ENCODE measurements at regions not wholly inside any gene's neighbourhood (a gene's known extent, or its start where the extent isn't known, plus 50 kb on each side); places are given as distances from the start of the nearest gene placed in this dataset.

DNA sequence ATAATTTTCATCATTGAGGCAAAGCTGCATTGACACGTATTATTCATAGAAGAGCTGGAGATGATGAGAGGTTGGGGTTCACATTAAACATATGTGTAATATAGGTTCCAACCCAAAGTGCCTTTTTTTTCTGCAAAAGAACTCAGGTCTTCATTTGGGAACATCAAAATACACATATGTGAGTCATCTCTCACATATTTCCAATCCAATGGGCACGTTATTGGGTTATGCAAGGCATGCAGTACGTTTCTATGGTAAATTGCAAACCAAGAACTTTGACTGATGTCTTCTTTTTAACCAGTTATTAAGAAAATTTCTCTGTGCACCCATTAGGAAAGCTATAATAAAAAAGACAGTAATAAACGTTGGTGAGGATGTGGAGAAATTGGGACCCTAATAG lies 150.3 kb upstream of the FAM9B start:
- whole genome bisulfite sequencing, 2 donors, result 46 to 58% methylated on average over 4 of the region's 4 CpGs
- intact Hi-C loops (cut with DNase I), result no loop called here

DNA sequence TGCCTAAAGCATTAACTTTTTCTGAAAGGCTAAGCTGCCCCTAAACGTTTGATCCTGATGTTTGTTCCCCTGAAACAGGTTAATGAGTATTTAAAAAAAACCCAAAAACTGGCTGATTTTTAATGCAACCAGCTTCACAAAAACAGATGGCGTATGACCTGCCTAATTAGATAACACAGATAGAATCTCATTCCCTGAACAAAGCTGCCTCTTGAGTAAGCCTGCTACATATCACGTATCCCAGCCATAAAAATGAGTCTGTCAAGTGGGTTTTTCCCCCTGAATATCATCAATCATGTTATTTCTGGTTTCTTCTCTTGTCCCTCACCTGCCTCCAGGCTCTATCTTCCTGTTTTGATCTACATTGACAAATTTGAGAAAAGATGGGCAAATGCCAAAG lies 154.2 kb upstream of the FAM9B start:
- H3K9me3 ChIP-seq, result no peaks in the 10 kb centered on the region
- no peaks in the 10 kb centered on the region for H3K27me3 ChIP-seq
- ATAC-seq (no peak), DNase-seq (no peak)
- no peaks in the 10 kb centered on the region for H3K36me3 ChIP-seq (replicated peaks in 1 of 2; ENCODE audit: insufficient read depth in 1 of 2, low read depth in 2 of 2)
- H3K4me1 ChIP-seq, result no peaks in the 10 kb centered on the region
- no peak overlapping the region for H3K27ac ChIP-seq
- H3K4me3 ChIP-seq, result no peak overlapping the region
- intact Hi-C loops (cut with DNase I), result no loop called here
- 62 to 69% methylated on average over 3 of the region's 3 CpGs for WGBS, 2 donors
- no peak for TF ChIP-seq POLR2A (IDR thresholded peaks at IDR 0.05)
- TF ChIP-seq, protein P1, sequence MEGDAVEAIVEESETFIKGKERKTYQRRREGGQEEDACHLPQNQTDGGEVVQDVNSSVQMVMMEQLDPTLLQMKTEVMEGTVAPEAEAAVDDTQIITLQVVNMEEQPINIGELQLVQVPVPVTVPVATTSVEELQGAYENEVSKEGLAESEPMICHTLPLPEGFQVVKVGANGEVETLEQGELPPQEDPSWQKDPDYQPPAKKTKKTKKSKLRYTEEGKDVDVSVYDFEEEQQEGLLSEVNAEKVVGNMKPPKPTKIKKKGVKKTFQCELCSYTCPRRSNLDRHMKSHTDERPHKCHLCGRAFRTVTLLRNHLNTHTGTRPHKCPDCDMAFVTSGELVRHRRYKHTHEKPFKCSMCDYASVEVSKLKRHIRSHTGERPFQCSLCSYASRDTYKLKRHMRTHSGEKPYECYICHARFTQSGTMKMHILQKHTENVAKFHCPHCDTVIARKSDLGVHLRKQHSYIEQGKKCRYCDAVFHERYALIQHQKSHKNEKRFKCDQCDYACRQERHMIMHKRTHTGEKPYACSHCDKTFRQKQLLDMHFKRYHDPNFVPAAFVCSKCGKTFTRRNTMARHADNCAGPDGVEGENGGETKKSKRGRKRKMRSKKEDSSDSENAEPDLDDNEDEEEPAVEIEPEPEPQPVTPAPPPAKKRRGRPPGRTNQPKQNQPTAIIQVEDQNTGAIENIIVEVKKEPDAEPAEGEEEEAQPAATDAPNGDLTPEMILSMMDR (IDR thresholded peaks at IDR 0.05), result no peak

More for the DNA sequence above, 150.3 kb upstream of the FAM9B start:
- Histone ChIP-seq H3K27ac (no peak overlapping the region), H3K4me1 (no peaks in the 10 kb centered on the region), H3K36me3 (replicated peaks in 1 of 2; ENCODE audit: insufficient read depth in 1 of 2, low read depth in 2 of 2) (no peaks in the 10 kb centered on the region), H3K4me3 (no peak overlapping the region), H3K9me3 (no peaks in the 10 kb centered on the region), H3K27me3 (no peaks in the 10 kb centered on the region)
- no peak for TF ChIP-seq POLR2A (IDR thresholded peaks at IDR 0.05)
- TF ChIP-seq, protein P1 (IDR thresholded peaks at IDR 0.05), result no peak
- ATAC-seq (no peak), DNase-seq (no peak)

DNA sequence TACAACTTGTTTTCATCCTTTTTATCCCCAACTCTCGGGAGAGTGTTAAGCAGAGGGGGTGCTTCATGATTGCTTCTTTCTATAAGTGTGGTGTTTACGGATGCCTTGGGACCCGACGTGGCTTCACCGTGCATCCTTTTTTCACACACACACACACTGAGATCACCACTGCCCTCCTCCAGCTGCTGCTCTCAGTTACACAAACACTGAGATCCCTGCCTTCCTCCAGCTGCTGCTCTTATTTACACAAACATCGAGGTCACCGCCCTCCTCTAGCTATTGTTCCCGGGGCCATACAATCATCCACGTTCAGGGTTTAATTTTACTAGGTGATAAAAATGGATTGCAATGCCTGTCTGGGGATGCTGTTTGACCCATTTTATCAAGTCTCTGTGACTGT lies 155.4 kb upstream of the FAM9B start:
- WGBS, 2 donors, result 47 to 50% methylated on average over 8 to 9 of the region's 9 CpGs
- intact Hi-C loops (cut with DNase I), result no loop called here

DNA sequence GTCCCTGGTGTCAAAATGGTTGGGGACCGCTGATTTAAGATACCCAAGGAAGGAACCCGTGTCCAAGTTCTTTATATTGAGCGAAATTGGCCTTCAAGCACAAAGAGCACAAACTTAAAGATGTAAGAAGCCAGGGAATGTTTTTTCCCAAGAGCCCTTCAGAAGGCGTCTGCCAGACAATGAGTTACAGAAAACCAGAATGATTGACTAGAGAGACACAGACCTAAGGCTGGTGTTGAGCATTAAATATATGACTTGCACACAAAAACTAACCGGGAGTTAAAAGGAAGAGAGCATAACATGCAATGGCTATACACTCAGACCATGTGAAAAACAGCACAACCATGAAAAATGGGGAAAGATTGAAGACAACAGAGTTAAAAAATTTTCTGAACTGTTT lies 157.5 kb upstream of the FAM9B start:
- Histone ChIP-seq H3K27ac (no peak overlapping the region), H3K9me3 (no peaks in the 10 kb centered on the region), H3K4me3 (no peak overlapping the region), H3K36me3 (replicated peaks in 1 of 2; ENCODE audit: insufficient read depth in 1 of 2, low read depth in 2 of 2) (no peaks in the 10 kb centered on the region), H3K4me1 (no peaks in the 10 kb centered on the region), H3K27me3 (no peaks in the 10 kb centered on the region)
- TF ChIP-seq, protein P1 (IDR thresholded peaks at IDR 0.05), result no peak
- no peak for TF ChIP-seq POLR2A (IDR thresholded peaks at IDR 0.05)
- ATAC-seq, result no peak
- no peak for DNase-seq
- intact Hi-C loops (cut with DNase I), result no loop called here
- WGBS, 2 donors, result 84% methylated on average over 5 of the region's 5 CpGs

More for the DNA sequence above, 155.4 kb upstream of the FAM9B start:
- no peaks in the 10 kb centered on the region for H3K9me3 ChIP-seq
- H3K36me3 ChIP-seq (replicated peaks in 1 of 2; ENCODE audit: insufficient read depth in 1 of 2, low read depth in 2 of 2), result no peaks in the 10 kb centered on the region
- H3K27me3 ChIP-seq, result no peaks in the 10 kb centered on the region
- ATAC-seq (no peak), DNase-seq (no peak)
- H3K4me3 ChIP-seq, result no peak overlapping the region
- no peaks in the 10 kb centered on the region for H3K4me1 ChIP-seq
- H3K27ac ChIP-seq, result no peak overlapping the region
- TF ChIP-seq, protein P1 (IDR thresholded peaks at IDR 0.05), result no peak
- TF ChIP-seq POLR2A (IDR thresholded peaks at IDR 0.05), result no peak

DNA sequence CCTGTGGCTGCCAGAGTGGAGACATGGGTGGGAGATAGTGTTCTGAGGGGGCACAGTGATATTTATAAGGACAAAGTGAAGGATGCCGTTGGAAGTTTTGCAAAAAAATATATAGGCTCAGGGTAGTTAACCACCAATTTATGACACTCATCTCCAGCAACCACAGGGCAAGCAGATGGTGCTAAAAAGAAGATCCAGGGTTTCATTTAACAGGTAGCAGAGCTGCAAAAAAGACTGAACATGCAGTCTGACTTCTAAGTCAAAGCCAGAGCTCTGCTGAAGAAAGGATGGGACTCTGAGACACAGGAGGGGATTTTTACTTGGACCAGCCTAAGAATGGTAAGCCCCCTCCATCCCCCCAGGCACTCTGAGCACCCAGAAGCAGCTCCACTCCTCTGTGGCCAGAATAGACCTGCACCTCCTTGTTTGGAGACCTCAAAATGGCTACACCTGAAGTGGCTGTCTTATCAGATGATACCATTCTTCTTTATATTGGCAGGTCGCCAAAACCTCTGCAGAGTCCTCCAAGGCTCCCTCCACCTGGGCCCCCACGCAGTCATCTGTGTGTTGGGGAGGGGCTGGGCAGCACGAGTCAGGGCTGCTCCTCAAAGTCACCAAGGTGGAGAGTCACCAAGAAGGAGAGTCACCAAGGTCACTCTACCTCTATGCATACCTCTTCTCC lies 161.4 kb upstream of the FAM9B start:
- Histone ChIP-seq H3K4me1 (no peaks in the 10 kb centered on the region), H3K27me3 (no peaks in the 10 kb centered on the region), H3K36me3 (replicated peaks in 1 of 2; ENCODE audit: insufficient read depth in 1 of 2, low read depth in 2 of 2) (no peaks in the 10 kb centered on the region), H3K4me3 (no peak overlapping the region), H3K27ac (no peak overlapping the region), H3K9me3 (no peaks in the 10 kb centered on the region)
- ATAC-seq, result no peak
- TF ChIP-seq POLR2A (IDR thresholded peaks at IDR 0.05), result no peak
- TF ChIP-seq, protein P1 (IDR thresholded peaks at IDR 0.05), result no peak
- no peak for DNase-seq
- intact Hi-C loops (cut with DNase I), result no loop called here
- WGBS, 2 donors, result 13 to 35% methylated on average over 3 to 4 of the region's 4 CpGs

All from body of pancreas (tissue), 4 donors.